Bone marrow (tissue), 2 donors: ENCODE measurements at regions not wholly inside any gene's neighbourhood (a gene's known extent, or its start where the extent isn't known, plus 50 kb on each side); places are given as distances from the start of the nearest gene placed in this dataset.

Source experiments
- DNase-seq, 2 donors: peaks; one replicate each; lab custom pipeline; 2025; lab: John Stamatoyannopoulos, UW

DNA sequence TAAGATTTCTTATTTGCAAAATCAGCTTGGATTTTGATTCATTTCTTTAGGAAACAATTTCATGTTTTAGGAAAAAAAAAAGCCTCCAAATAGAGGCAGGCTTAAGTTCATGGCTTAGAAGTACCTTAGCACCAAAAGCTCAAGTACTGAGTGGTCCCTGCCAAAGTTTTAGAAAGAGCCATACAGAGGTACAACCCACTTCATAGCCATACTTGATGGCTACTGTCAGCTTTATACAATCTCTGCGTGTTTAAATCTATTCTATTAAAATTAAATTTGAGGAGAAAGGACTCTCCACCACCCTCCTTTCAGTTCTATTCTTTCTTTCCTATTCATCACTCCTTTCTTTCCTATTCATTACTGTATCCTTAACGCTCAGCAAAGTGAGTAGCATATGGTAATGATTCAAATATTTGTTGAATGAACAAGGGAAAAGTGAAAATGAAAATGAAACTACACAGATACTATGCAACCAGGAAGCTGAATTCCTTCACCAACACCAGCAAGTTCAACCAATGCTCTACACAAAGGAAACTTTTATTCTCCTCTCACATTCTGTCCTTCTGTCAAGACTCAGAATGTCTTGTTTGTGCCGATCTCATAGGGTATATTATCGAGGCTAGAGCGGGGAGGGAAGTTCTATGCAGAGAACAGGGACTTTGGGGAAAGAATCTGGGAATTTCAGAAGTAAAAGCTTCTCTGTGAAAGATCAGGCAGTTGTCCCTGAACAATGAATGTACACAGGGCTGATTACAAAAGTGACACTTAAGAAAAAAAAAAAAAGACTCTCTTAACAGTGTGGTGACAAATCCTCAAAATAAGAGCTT lies 138.6 kb upstream of the SPEF2 start:
- DNase-seq, result peak in 1 of 2 donors; percentile 82

DNA sequence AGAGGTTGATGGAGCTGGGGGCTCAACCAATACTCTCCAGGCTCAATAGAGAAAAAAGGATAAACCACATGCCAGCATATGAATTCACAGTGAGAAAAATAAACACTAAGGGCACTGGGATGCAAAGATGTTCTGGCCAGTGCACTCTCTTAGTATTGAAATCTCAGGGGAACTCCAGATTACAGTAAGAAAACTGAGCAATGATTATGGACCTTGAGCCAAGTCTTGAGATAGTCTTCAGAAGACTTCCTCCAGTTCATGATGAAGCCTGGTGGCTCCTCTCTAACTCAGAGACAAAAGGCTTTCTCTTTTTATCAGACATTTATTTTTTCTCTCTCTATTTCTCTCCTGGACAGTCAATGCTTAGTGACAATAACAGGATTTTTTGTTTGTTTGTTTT lies 139.8 kb upstream of the SPEF2 start:
- no peak for DNase-seq

DNA sequence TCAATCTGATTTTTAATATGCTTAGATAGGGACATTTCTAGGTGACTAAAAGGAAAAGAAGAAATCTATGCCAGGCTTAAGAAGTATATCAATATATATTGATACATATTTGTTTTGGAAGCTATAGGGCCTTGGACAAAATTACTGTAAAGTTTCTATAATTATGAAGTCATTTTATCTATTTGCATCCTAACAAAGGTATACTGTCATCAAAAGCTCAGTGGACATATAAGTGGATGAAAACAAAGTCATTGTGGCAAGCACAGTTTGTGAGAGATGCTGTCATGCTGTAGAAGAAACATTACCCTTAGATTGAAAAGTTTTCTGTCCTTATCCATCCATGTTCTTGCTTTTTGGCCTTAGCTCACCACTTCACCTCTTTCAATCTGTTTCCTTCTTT lies 140.3 kb upstream of the SPEF2 start:
- DNase-seq, result no peak

DNA sequence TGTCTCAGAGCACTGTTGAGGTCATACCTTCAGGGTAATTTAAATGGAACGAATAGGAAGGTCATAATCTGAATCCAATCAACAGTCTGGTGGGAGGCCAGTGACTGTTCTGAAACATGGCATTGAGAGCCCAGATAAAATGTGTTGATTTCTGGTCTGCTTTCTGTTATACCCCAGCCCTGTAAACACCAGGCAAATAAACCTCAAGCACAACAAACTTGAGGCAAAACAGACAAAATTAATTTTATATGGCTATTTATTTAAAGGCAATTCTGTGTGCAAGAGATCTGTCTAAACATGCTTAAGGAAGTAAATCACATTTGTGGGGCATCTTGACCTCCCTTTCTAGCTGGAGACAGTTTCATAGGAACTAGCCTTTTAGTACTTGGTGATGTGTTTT lies 140.9 kb upstream of the SPEF2 start:
- no peak for DNase-seq

DNA sequence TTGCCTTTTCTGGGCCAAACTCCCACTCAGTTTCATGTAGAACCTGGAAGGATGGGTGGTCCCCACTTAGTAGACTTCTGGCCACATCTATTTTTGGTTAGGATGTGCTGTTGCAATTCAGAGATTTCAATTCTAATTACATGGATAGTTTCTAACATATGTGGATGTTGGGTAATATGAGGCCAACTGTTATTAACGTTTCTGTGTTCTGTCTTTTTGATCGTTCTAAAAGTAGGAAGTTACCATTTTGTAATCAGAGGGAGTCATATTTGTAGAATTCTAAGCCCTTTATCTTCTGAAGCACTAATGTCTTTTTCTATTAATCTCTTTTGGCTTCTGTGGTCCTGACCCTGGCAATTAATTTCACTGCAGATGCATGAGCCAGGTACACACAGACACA lies 141.6 kb upstream of the SPEF2 start:
- DNase-seq, result peak in 1 of 2 donors; percentile 2

DNA sequence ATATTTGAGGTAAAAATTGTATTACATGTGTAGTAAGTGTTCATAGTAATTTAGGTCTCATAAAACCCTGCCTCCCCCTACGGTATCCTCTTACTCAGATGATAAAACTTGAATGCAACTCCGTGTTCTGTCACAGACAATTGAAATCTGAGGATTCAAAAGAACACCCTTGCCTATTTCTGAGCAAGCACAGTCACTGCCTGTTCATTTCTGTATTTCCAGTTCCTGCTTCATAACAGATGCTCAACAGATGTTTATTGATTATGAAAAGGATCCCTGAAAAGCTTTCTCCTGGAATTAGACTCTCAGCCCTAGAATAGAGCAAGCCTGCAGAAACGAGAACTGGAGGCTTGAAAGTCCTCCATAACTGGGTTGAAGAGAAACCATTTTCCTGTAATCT lies 144.1 kb upstream of the SPEF2 start:
- no peak for DNase-seq

DNA sequence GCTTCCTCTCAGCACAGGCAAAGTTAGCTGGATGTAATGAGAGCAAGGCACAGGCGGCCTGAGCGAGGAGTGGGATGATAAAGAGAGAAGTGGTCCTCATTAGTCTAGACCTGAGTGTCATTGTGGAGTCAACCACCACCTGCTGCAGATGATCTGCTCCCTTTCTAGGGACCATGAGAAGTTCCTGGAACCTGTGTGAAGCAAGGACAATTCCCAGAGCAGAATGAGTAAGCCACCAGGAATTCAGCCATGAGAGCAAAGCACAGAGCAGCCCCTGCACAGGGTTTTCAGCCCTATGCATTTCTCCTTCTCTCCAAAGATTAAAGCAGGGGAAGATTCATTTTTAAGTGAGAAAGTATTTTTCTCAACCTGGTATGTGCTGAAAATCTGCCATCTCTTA lies 146.8 kb upstream of the SPEF2 start:
- no peak for DNase-seq

DNA sequence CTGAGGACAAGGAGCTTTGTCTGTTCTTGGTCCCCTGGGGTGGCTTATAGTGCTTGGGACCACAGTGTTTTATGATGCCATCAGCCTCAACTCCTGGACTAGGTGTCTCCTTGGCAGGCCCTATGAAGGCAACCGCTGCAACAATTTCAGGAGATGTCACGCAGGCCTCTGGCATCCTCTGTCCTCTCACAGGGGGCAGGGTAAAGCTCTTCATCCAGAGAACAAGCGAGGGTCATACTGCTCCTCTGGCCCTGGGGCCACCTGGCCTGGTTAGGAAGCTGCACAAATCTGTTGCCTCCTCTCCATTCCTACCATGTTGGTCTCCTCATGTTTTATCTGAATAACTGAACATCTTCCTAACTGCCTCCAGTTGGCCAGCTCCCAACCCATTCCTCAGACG lies 148.9 kb upstream of the SPEF2 start:
- no peak for DNase-seq

DNA sequence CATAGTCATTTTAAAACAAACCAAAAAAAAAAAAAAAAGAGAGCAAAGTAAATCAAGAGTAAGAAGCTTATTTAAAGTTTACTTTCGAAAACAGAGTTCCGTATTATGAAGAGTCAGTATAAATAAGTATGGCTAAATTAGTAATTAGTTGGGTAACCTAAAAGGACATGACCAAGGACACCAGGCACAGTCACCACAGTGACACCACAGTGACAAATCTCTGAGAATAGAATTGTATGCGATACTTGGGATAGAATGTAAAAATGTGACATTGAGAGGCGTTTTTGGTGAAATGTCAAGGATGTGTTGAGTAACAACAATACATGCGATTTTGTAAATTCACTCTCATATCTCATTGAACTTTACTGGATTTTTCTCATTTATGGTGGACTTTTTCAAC lies 150.9 kb upstream of the SPEF2 start:
- no peak for DNase-seq

DNA sequence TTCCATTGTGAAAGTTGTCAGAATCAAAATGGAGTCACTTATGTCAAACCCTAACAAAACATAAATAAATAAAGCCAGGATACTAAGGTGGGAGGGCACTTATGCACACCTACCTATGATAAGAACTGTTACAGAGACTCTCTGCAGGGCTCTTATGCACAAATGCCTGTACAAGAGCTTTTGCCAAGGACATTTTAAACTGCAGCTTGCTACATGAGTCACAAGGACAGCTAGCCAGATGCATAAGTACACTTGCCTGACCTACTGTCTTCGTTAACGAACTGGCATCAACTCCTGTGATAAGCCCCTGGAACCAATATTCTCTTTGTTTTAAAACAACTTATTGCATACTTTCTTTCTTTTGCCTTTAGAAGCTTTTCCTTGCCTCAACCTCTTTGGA lies 152.9 kb upstream of the SPEF2 start:
- DNase-seq, result no peak

DNA sequence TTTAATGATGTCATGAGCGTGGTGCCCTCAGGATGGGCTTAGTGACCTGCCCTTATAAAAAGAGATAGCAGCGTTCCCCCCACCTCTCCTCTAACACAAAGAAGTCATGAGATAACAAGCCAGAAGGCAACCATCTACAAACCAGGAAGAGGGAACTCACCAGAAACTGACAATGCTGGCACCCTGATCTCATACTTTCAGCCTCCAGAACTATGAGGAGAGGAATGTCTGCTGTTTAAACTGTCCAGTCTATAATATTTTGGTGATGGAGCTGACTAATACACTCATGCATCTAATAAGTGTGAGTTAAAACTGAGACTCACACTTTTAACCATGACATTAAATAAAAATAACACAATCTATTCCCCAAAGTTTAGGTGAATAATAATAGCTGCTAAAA lies 156.1 kb upstream of the SPEF2 start:
- no peak for DNase-seq

DNA sequence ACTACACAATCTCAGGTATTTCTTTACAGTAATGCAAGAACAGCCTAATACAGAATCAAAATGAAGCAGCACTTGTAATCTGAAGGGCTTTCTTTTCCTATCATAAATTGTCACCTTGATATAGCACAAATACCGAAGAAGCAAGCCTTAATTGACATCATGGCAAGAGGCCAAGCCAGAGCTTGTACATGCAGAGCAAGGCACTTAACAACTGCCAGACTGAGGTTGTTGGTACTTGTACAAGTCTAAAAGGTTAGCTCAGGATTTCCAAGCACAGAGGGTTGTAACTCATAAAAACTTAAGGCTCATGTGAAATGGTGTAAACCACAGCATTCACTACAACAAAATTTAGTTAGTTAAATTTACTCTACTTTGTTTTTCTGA lies 158.8 kb upstream of the SPEF2 start:
- DNase-seq, result no peak

DNA sequence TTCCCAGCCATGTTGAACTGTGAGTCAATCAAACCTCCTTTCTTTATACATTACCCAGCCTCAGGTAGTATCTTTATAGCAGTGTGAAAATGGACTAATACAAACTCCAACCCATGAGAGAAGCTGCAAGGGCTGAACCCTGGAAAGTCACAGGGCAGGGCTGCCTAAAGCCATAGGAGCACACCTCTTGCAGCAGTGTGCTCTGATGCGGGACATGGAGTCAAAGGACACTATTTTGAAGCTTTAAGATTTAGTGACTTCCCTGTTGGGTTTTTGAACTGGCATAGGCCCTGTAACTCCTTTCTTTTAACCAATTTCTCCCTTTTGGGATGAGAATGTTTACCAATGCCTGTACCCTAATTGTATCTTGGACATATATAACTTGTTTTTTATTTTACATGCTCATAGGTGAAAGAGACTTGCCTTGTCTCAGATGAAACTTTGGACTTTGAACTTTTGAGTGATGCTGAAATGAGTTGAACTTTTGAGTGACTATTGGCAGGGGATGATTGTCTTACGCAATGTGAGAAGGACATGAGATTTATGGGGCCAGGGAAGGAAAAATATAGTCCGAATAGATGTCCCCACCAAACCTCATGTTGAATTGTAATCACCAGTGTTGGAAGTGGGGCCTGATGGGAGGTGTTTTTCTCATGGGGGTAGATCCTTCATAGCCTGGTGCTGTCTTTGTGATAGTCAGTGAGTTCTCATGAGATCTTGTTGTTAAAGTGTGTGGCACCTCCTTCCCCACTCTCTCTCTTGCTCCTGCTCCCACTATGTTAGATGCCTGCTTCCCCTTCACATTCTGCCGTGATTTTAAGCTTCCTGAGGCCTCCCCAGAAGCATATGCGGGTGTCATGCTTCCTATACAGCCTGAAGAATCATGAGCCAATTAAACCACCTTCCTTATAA lies 159.5 kb upstream of the SPEF2 start:
- no peak for DNase-seq

DNA sequence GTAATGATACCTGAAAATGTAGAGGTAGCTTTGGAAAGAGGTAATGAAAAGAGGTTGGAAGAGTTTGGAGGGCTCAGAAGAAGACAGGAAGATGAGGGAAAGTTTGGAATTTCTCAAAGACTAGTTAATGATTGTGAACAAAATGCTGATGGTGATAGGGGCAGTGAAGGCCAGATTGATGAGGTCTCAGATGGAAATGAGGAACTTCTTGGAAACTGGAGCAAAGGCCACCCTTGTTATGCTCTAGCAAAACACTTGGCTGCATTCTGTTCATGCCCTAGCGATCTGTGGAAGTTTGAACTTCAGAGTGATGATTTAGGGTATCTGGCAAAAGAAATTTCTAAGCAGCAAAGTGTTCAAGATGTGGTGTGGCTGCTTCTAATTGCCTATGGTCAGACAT lies 161.2 kb upstream of the SPEF2 start:
- DNase-seq, result no peak

DNA sequence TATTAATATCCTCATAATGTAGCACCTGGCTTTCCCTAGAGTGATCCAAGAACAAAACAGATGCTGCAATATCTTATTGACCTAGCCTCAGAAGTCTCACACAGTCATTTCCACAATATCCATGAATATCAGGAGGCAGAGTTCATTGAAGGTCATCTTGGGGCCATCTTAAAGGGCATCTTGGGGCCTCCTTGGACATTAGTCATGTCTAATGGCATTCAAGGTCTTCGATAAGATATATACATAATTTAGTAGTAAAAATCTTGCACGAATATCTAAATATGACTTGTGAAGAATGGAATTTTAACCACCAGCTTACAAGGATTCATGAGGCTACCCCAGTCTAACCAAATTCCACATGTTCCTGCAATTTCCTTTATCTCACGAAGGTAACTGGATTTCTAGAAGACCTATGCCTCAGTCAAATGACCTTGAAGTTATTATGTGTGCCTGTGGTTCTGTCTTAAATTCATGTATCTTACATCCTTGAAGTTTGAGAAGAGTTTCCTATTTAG lies 163.6 kb upstream of the SPEF2 start:
- DNase-seq, result no peak

DNA sequence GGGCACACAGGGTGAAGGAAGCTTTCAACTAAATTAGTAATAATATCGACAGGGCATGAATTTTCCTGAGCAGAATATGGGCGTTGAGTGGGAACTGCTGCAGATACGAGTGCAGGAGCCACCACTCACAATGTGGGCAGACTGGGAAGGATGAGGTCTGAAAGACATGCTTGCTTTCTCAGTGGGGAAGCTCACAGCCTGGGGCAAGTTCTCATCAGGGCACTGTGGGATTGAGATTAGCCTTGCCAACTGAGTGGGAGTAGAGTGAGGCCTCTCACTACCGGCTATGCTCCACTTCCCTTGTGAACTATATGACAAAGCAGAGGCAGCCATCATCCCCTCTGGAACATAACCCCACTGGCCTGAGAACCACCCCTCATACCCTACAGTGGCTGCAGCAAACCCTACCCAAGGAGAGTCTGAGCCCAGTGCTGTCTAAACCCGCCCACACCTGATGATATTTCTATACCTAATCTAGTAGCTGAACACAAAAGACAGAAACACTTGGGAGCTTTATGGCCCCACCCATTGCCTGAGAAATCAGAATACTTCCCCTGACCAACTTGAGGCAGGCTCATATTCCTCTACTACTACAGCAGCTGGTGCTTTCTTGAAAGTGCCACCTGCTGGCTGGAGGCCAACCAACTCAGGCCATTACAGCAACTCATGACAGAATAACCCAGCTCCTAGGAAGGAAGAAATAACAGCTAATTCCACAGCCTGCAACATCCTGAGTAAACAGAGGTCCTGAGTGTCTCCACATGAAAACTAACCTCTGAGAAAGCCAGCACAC lies 173.7 kb upstream of the SPEF2 start:
- DNase-seq, result no peak

DNA sequence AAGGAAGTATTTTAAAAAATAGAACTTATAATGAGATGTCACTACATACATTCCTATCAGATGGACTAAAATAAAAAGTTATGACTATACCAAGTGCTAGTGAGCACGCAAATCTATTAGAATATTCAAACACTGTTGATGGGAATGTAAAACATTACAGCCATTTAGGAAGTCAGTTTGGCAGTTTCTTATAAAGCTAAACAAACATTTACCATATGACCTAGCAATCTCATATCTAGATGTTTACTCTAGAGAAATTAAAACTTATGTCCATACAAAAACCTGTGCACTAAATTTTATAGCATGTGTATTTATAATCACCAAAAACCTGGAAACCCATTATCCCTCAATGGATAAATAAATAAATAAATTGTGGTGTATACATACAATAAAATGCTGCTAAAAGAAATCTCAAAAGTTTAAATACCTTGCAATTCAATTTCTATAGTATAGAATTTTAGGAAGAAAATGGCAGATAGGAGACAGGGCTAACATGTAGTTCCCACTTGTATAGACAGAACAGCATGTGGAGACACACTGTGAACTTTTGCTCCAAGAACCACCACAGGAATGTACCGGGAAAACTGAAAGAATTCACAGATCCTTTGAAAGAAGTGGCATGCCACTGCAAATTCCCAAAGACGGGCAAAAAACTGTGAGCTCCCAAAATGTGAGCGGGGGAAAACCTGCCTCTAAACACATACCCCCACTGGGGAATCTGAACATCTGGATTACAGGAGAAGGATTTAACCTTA lies 174.6 kb upstream of the SPEF2 start:
- no peak for DNase-seq

DNA sequence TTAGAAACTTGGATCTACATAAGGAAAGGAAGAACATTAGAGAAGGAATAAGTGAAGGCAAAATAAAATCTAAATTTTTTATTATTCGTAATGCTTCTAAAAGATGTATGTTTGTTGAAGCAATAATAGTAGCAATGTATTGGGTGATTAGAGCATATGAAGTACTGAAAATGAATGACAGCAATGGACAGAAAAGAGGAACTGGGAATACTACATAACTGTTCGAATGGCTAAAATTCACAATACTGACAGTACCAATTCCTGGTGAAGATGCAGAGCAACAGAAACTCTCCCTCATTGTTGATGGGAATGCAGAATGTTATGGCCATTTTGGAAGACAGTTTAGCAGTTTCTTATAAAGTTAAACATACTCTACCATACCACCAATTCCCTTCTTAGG lies 177.3 kb upstream of the SPEF2 start:
- no peak for DNase-seq

DNA sequence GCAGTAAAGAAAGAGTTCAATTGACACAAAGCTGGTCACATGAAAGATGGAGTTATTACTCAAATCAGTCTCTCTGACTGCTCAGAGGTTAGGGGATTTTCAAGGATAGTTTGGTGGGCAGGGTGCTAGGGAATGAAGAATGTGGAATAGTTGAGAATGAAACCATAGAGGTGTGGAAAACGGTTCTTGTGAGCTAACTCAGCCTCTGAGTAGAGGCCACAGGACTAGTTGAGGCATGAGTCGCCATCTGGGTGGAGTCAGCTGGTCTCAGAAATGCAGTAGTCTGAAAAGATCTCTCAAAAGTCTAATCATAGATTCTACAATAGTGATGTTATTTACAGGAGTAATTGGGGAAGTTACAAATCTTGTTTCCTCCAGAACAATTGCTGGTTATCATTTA lies 178.9 kb upstream of the SPEF2 start:
- DNase-seq, result no peak

DNA sequence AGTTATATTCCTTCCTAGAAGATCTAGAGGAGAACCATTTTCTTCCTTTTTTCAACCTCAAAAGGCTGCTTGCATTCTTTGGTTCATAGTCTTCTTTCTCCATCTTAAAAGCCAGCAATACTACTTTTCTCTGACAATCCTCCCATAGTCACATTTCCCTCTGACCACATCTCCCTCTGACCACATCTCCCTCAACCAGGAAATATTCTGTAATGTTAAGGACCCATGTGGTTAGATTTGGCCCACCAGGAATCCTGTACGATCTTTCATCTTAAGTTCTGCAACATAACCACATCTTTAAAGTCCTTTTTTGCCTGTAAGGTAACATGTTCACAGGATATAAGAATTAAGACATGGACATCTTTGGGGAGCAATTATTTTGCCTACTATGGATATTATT lies 179.4 kb upstream of the SPEF2 start:
- no peak for DNase-seq

DNA sequence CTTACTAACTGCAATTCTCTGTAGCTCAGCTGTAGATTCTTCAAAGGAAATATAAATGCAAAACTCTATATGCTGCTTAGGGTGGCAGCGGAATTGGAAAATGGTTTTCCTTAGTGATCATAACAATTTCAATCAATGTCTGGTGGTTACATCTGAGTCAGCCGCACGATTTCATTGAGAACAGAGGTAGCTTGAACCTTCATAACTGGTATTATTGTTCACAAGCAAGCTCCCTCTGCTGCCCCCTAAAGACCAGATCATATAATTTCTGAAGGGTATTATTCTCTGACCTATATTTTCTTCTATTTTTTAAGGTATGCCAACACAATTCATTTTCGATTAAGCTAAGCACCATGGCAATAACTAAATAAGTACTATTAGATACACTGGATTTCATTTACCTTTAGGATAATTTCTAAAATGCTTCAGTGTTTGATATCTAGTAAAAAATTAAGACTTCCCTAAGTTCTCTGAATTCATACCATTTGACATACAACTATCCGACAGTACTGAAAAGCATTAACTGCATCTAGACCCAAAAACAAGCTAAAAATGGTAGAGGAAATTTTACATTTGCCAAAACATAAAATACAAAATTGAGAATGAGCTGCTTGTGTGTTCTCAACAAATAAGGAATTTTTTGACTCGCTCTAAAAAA lies 181.1 kb upstream of the SPEF2 start:
- DNase-seq, result no peak
